Caco-2 (cell line): ENCODE measurements at regions not wholly inside any gene's neighbourhood (a gene's known extent, or its start where the extent isn't known, plus 50 kb on each side); places are given as distances from the start of the nearest gene placed in this dataset.

Experiments used
- BruUV-seq: library from RNA; stranded (reverse); fragments of 400-500 nt; replicated peaks from 2 replicates; lab custom pipeline; 2021; lab: Mats Ljungman, UMichigan
- CTCF ChIA-PET: fragments of 300-600 bp; sonication (Branson Sonifier 250); formaldehyde crosslinking; loops from one replicate; lab custom pipeline; 2022; ENCODE audit warnings: antibody characterized with exemption; lab: Charles Lee
- POLR2A ChIA-PET: fragments of 300-600 bp; sonication (Branson Sonifier 250); formaldehyde crosslinking; loops from one replicate; lab custom pipeline; 2022; ENCODE audit warnings: antibody characterized with exemption; lab: Charles Lee
- DNase-seq, 2 experiments: peaks; one replicate each; pipeline versions ENCODE4 v3.0.0 to v3.0.0-alpha.2; 2020 to 2022
- H3K27me3 ChIP-seq: replicated peaks from 2 replicates; pipeline ENCODE4 v1.6.0; 2011; ENCODE audit warnings: low read length; ENCODE audit not compliant: control insufficient read depth, insufficient read depth
- H3K36me3 ChIP-seq: 2 replicates; pipeline ENCODE4 v1.5.1; 2011; ENCODE audit warnings: low read length; ENCODE audit not compliant: control insufficient read depth, insufficient read depth
- H3K4me1 ChIP-seq: fragments of 250-450 bp; sonication (Bioruptor Pico); 2 replicates; pipeline ENCODE4 v1.5.1; 2020; ENCODE audit warnings: mild to moderate bottlenecking
- H3K4me3 ChIP-seq: 2 replicates; pipeline ENCODE4 v1.5.1; 2011; ENCODE audit warnings: low read depth, mild to moderate bottlenecking, control low read depth, low read length
- H3K9me3 ChIP-seq: fragments of 250-450 bp; sonication (Bioruptor Pico); 2 replicates; pipeline ENCODE4 v1.5.1; 2020; ENCODE audit warnings: mild to moderate bottlenecking, moderate library complexity
- H3K27ac Mint-ChIP-seq: one replicate; pipeline ENCODE4 v1.8.0; 2022; ENCODE audit warnings: mixed read lengths; ENCODE audit not compliant: unreplicated experiment
- H3K27me3 Mint-ChIP-seq: one replicate; pipeline ENCODE4 v1.8.0; 2022; ENCODE audit warnings: mixed read lengths; ENCODE audit not compliant: insufficient read depth, unreplicated experiment
- H3K36me3 Mint-ChIP-seq: one replicate; pipeline ENCODE4 v1.8.0; 2022; ENCODE audit warnings: mild to moderate bottlenecking, mixed read lengths; ENCODE audit not compliant: insufficient read depth, unreplicated experiment
- H3K4me1 Mint-ChIP-seq: one replicate; pipeline ENCODE4 v1.8.0; 2022; ENCODE audit warnings: low read depth, mixed read lengths; ENCODE audit not compliant: unreplicated experiment
- H3K4me3 Mint-ChIP-seq: one replicate; pipeline ENCODE4 v1.8.0; 2022; ENCODE audit warnings: mild to moderate bottlenecking, moderate library complexity, mixed read lengths; ENCODE audit not compliant: unreplicated experiment
- H3K9me3 Mint-ChIP-seq: one replicate; pipeline ENCODE4 v1.8.0; 2022; ENCODE audit warnings: mixed read lengths; ENCODE audit not compliant: unreplicated experiment
- CTCF ChIP-seq, 2 experiments: fragments of 200-600 bp in 1 of 2; IDR thresholded peaks; 1 replicate in 1 of 2; 2 replicates in 1 of 2; pipeline versions ENCODE4 v1.5.1 to v1.8.0; 2011 to 2022; ENCODE audit warnings: antibody characterized with exemption in 1 of 2, control low read depth in 1 of 2, inconsistent platforms in 1 of 2, low read depth in 1 of 2, low read length in 1 of 2, mild to moderate bottlenecking in 1 of 2, moderate library complexity in 1 of 2; ENCODE audit not compliant: insufficient read depth in 1 of 2, severe bottlenecking in 1 of 2, unreplicated experiment in 1 of 2
- intact Hi-C: fragments of 100-400 bp; cut with micrococcal nuclease; formaldehyde crosslinking; loops from one replicate; pipeline ENCODE4 v1.10.0; 2022; ENCODE audit not compliant: unreplicated experiment

- Mint-ChIP-seq H3K4me3 (no peak overlapping the region), H3K27me3 (peaks cover 10% of the 10 kb centered on the region), H3K9me3 (no peaks in the 10 kb centered on the region), H3K4me1 (no peaks in the 10 kb centered on the region), H3K27ac (no peak overlapping the region), H3K36me3 (no peaks in the 10 kb centered on the region)
- Histone ChIP-seq H3K4me1 (no peaks in the 10 kb centered on the region), H3K9me3 (no peaks in the 10 kb centered on the region), H3K36me3 (no peaks in the 10 kb centered on the region), H3K4me3 (no peak overlapping the region), H3K27me3 (no peaks in the 10 kb centered on the region)
- CTCF ChIA-PET: no interaction called here
- no TSS peak for BruUV-seq
- POLR2A ChIA-PET: no interaction called here
- intact Hi-C loops: no loop called here
- no peak for TF ChIP-seq CTCF (IDR thresholded peaks at IDR 0.05; ENCODE audit: insufficient read depth in 1 of 2, low read depth in 1 of 2, low read length in 1 of 2, severe bottlenecking in 1 of 2, unreplicated experiment in 1 of 2)
- no peak for DNase-seq
Observed at GRCh38 chr16:24442631-24443030, 96.7 kb upstream of the RBBP6 start.

- ChIA-PET CTCF (no interaction called here), POLR2A (no interaction called here)
- Histone ChIP-seq H3K4me1 (no peaks in the 10 kb centered on the region), H3K4me3 (no peak overlapping the region), H3K27me3 (no peaks in the 10 kb centered on the region), H3K9me3 (no peaks in the 10 kb centered on the region), H3K36me3 (no peaks in the 10 kb centered on the region)
- Mint-ChIP-seq H3K27me3 (peaks cover 6% of the 10 kb centered on the region), H3K36me3 (no peaks in the 10 kb centered on the region), H3K27ac (no peak overlapping the region), H3K4me3 (no peak overlapping the region), H3K4me1 (no peaks in the 10 kb centered on the region), H3K9me3 (no peaks in the 10 kb centered on the region)
- DNase-seq: no peak
- TF ChIP-seq CTCF (IDR thresholded peaks at IDR 0.05; ENCODE audit: insufficient read depth in 1 of 2, low read depth in 1 of 2, low read length in 1 of 2, severe bottlenecking in 1 of 2, unreplicated experiment in 1 of 2): no peak
- intact Hi-C loops: no loop called here
- BruUV-seq: no TSS peak
Observed at GRCh38 chr16:24445216-24445615, 94.2 kb upstream of the RBBP6 start.

GRCh38 chr16:24446189-24446588 lies 93.2 kb upstream of the RBBP6 start:
- no peak overlapping the region for H3K4me3 ChIP-seq
- no peaks in the 10 kb centered on the region for H3K4me1 Mint-ChIP-seq
- no TSS peak for BruUV-seq
- DNase-seq: no peak
- no peaks in the 10 kb centered on the region for H3K36me3 ChIP-seq
- H3K27me3 ChIP-seq: no peaks in the 10 kb centered on the region
- no peaks in the 10 kb centered on the region for H3K4me1 ChIP-seq
- H3K27ac Mint-ChIP-seq: no peak overlapping the region
- intact Hi-C loops: no loop called here
- no peaks in the 10 kb centered on the region for H3K9me3 Mint-ChIP-seq
- CTCF ChIA-PET: interaction anchor here (0.7 kb wide), 1 partner anchor 369 kb away, joined by 7 read pairs; no protein-coding TSS in a partner anchor
- H3K4me3 Mint-ChIP-seq: no peak overlapping the region
- POLR2A ChIA-PET: no interaction called here
- no peak for TF ChIP-seq CTCF (IDR thresholded peaks at IDR 0.05; ENCODE audit: insufficient read depth in 1 of 2, low read depth in 1 of 2, low read length in 1 of 2, severe bottlenecking in 1 of 2, unreplicated experiment in 1 of 2)
- no peaks in the 10 kb centered on the region for H3K9me3 ChIP-seq
- peaks cover 3% of the 10 kb centered on the region for H3K27me3 Mint-ChIP-seq
- no peaks in the 10 kb centered on the region for H3K36me3 Mint-ChIP-seq
